Neural progenitor cell (in vitro differentiated cells): ENCODE measurements at regions not wholly inside any gene's neighbourhood (a gene's known extent, or its start where the extent isn't known, plus 50 kb on each side); places are given as distances from the start of the nearest gene placed in this dataset.

Experiments
- CTCF ChIP-seq: fragments of 200-600 bp; sonication (generic); IDR thresholded peaks from 2 replicates; pipeline ENCODE4 v1.5.1; 2017; ENCODE audit warnings: antibody characterized with exemption, mild to moderate bottlenecking
- EZH2 ChIP-seq: fragments of 200-600 bp; sonication (generic); IDR thresholded peaks from 2 replicates; pipeline ENCODE4 v1.6.1; 2017; ENCODE audit warnings: antibody characterized with exemption, mild to moderate bottlenecking, moderate library complexity

GRCh38 chr6:144341831-144342527 is 56.8 kb downstream of the UTRN start:
- no peak for TF ChIP-seq CTCF
- TF ChIP-seq EZH2, result no peak
